Activated naive CD4-positive, alpha-beta T cell treated with anti-CD3 and anti-CD28 coated beads, Interleukin-2, amount 50 U/mL, for 24 hours (primary cell): ENCODE measurements at regions not wholly inside any gene's neighbourhood (a gene's known extent, or its start where the extent isn't known, plus 50 kb on each side); places are given as distances from the start of the nearest gene placed in this dataset.

ENCODE experiments used
- H3K27ac Mint-ChIP-seq: one replicate; pipeline ENCODE4 v1.8.0; 2021; ENCODE audit warnings: mild to moderate bottlenecking, mixed read lengths
- H3K27me3 Mint-ChIP-seq: one replicate; pipeline ENCODE4 v1.8.0; 2021; ENCODE audit warnings: mixed read lengths
- H3K36me3 Mint-ChIP-seq: one replicate; pipeline ENCODE4 v1.8.0; 2021; ENCODE audit warnings: mixed read lengths
- H3K4me1 Mint-ChIP-seq: one replicate; pipeline ENCODE4 v1.8.0; 2021; ENCODE audit warnings: mixed read lengths
- H3K4me3 Mint-ChIP-seq: one replicate; pipeline ENCODE4 v1.8.0; 2021; ENCODE audit warnings: mild to moderate bottlenecking, mixed read lengths
- H3K9me3 Mint-ChIP-seq: one replicate; pipeline ENCODE4 v1.8.0; 2021; ENCODE audit warnings: mixed read lengths

DNA sequence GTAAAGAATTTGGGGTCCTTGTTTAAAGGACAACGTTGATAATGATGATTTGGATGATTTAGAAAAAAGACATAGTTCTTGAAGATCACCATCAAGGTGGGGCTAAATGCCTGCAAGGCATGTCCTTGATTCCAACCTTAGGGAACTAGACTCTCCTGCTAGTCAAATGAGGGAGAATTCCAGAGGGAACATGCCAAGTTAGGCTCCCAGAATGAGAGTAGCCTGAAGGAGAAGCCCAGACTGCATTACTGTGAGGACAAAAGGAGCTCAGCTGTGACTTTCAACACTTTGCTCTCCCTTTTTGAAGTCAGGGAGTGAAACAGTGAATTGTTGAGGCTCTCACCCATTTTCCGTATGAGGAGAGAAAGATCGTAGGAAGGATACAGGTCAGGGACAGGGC, 95.2 kb upstream of the TBX3 start:
- Mint-ChIP-seq H3K36me3 (no peaks in the 10 kb centered on the region), H3K4me3 (no peak overlapping the region), H3K27me3 (no peaks in the 10 kb centered on the region), H3K27ac (no peak overlapping the region), H3K4me1 (no peaks in the 10 kb centered on the region), H3K9me3 (no peaks in the 10 kb centered on the region)

DNA sequence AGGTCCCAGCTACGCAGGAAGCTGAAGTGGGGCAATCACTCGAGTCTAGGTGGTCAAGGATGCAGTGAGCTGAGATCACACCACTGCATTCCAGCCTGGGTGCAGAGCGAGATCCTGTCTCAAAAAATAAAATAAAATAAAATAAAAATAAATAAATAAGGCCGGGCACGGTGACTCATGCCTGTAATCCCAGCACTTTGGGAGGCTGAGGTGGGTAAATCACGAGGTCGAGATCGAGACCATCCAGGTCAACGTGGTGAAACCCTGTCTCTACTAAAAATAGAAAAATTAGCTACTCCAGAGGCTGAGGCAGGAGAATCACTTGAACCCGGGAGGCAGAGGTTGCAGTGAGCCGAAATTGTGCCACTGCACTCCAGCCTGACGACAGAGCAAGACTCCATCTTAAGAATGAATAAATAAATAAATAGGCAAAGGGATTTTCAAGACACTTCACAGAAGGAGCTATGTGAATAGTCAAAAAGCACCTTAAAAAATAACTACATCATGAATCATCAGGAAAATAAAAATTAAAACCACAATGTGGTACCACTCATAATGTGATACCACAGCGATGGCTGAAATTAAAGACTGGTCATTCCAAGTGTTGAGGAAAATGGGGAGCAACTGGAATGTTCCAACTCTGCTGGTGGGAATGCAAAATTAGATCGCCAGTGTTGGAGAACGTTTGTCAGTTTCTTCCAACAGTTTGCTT, 92.9 kb upstream of the TBX3 start:
- H3K4me3 Mint-ChIP-seq = no peak overlapping the region
- H3K27ac Mint-ChIP-seq = no peak overlapping the region

DNA sequence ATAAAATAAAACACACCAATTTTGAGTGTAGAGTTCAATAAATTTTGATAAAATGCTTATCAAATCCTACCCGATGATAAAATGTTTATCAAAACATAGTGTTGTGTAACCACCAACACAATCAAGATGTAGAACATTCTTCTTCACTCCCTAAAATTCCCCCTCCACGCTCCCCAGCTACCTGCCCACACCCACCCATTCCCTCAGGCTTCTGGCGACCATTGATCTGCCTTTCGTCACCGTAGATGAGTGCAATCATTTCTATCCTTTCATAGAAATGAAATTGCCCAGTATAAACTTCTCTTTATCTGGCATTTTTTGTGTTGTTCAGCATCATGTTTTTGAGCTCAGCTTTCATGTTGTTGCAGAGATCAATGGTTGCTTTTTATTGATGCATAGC, 90.7 kb upstream of the TBX3 start:
- Mint-ChIP-seq H3K4me3 (no peak overlapping the region), H3K4me1 (no peaks in the 10 kb centered on the region), H3K27ac (no peak overlapping the region), H3K9me3 (no peaks in the 10 kb centered on the region), H3K27me3 (no peaks in the 10 kb centered on the region), H3K36me3 (no peaks in the 10 kb centered on the region)

More for the DNA sequence above, 92.9 kb upstream of the TBX3 start:
- Mint-ChIP-seq H3K27me3 (no peaks in the 10 kb centered on the region), H3K36me3 (no peaks in the 10 kb centered on the region), H3K4me1 (no peaks in the 10 kb centered on the region), H3K9me3 (no peaks in the 10 kb centered on the region)

DNA sequence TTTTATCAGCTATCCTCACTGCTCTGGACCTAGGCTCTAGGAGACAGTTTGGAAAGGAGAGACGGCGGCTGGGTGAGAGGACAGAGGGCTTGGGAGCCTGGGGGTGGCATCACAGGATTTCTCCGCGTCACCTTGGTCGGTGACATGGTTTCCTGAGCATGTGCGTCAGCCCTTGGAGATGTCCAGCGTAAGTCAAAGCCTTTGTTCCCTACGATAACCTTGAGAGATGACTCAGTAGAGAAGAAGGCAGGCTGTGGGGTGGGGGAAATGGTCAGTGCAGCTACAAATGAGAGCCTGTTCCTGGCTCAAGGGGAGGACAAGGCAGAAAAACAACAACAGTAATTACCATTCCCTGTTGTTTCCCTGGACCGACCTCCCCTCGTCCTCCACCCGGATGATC, 90.2 kb upstream of the TBX3 start:
- Mint-ChIP-seq H3K4me1 (no peaks in the 10 kb centered on the region), H3K27me3 (no peaks in the 10 kb centered on the region), H3K27ac (no peak overlapping the region), H3K4me3 (no peak overlapping the region), H3K36me3 (no peaks in the 10 kb centered on the region), H3K9me3 (no peaks in the 10 kb centered on the region)

DNA sequence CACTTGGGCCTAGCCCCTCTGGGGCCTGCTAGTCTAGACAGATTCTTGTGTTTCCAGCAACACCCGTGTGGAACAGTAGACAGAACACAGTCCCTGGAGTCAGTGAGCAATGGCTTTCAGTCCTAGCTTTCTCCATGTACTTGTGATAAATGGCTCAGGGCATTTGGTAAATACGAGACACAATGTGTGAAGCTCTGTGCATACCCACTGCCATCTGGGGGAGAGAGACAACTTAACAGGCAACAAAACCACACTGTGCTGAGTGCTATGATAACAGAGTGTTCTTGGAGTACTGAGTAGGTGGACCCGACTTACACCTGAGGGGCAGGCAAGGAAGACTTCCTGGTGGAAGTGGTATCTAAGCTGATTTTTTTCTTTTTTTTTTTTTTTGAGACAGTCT, 86.3 kb upstream of the TBX3 start:
- no peaks in the 10 kb centered on the region for H3K9me3 Mint-ChIP-seq
- H3K4me1 Mint-ChIP-seq = no peaks in the 10 kb centered on the region
- no peaks in the 10 kb centered on the region for H3K27me3 Mint-ChIP-seq
- no peak overlapping the region for H3K4me3 Mint-ChIP-seq
- no peaks in the 10 kb centered on the region for H3K36me3 Mint-ChIP-seq
- no peak overlapping the region for H3K27ac Mint-ChIP-seq

DNA sequence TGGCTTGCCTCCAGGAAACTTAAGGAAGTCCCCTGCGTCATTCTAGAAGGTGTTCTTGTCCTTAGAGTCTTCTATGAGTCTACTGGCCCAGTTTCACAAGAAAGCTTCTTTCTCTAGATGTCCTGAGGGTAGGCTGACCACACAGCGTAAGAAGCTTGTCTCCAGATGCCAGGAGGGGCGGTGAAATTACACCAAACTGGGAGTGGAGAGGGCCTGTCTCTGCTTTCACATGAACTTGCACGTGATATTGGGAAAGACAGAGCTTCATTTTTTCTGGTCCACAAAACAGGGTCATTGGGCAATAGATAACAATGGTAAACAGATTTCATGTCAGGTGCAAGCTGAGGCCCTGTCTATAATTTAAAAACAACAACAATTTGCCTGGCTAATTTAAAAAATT, 85.7 kb upstream of the TBX3 start:
- no peaks in the 10 kb centered on the region for H3K36me3 Mint-ChIP-seq
- H3K9me3 Mint-ChIP-seq = no peaks in the 10 kb centered on the region
- H3K4me1 Mint-ChIP-seq = no peaks in the 10 kb centered on the region
- no peaks in the 10 kb centered on the region for H3K27me3 Mint-ChIP-seq
- no peak overlapping the region for H3K4me3 Mint-ChIP-seq
- H3K27ac Mint-ChIP-seq = no peak overlapping the region

DNA sequence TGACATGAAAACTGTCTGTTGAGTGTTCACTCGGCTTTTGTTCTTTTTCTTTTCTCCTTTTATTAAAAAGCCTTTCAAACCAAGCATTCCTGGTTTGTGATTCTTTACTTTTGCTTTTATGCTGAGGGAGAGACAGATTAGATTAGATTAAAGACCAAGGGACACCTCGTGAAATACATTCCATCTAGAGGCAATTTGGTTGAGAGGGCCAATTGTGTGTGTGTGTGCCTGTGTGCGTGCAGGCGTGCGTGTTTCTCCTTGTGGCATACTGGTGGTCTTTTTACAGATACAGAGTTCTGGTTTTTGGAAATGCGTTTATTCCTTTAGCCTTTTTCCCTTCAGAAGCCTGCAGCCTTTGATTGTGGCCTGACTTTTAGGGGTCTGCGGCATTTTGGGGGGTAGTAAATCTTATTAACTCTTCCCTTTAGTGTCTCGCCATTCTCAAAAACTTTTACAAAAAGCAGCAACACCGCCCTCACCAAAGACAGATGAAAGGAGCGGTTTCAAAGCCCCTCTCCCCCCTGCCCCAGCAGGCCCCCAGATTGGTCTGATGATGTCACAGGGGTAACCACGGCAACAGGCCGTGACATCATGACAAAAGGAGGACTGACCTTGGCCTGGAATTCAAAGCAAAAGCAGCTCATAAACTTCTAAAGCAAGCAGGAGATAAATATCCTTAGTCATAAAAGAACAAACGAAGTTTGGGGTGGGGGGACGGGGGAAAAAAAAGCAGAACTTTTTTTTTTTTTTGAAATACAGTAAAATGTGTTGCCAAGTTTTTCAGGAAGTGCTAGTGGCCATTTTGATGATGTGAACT, 84.1 kb upstream of the TBX3 start:
- Mint-ChIP-seq H3K4me1 (no peaks in the 10 kb centered on the region), H3K27me3 (no peaks in the 10 kb centered on the region), H3K36me3 (no peaks in the 10 kb centered on the region), H3K4me3 (no peak overlapping the region), H3K27ac (no peak overlapping the region), H3K9me3 (no peaks in the 10 kb centered on the region)

DNA sequence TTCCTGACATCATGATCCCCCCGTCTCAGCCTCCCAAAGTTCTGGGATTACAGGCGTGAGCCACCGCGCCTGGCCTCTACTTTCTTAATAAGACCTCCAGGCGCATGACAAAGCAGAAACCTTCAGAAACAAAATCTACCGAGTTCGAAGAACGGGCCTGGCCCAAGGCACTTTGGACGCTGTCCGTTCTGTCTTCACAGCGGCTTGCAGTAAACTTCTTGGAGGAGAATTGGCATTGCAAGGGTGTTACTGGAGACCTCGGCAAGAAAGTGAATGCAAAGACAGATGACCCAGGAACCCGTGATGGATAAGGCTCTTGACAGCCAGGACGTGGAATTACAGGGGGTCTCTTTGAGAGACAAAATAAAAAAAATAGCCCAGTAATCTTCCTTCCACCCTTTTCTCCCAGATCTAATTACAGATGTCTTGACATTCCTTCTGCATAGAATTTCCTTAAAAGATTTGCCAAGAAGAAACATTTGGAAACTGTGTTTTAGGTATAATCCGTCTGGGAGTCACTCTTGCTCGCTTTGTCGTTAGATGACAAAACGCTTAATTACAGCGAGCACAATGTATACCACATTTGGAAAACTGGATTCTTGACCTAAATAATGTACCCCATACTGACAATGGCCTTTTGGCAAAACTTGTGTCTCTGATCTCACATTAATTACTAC, 83.2 kb upstream of the TBX3 start:
- H3K9me3 Mint-ChIP-seq = no peaks in the 10 kb centered on the region
- no peak overlapping the region for H3K4me3 Mint-ChIP-seq
- no peaks in the 10 kb centered on the region for H3K36me3 Mint-ChIP-seq
- no peaks in the 10 kb centered on the region for H3K4me1 Mint-ChIP-seq
- no peak overlapping the region for H3K27ac Mint-ChIP-seq
- H3K27me3 Mint-ChIP-seq = no peaks in the 10 kb centered on the region

DNA sequence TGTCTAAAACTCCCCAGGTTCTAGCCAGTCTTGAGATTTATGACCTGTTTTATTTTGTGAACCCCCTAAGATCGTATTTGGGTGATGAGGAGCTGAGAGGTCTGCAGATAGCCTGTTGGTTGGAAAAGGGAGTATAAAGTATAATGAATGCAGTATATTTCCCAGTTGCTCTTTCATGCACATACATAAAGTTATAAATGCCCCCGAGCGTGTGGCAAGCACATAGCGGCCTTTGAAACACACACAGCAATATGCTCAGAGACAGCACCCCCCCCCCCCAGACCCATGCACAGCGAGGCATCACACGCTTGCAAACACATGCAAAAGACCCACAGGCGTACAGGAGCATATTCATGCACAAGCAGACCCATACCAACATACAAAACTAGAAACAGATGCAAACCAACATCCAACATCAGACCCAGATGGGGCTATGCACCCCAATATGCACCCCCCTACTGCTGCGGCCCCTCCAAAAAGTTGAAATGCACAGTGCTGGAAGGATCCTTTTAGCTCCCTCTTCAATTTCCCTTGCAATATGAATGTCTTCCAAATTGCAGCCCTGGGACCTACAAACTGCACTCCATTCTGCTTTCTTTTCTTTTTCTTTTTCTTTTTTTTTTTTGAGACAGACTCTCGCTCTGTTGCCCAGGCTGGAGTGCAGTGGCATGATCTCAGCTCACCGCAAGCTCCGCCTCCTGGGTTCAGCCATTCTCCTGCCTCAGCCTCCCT, 82.2 kb upstream of the TBX3 start:
- Mint-ChIP-seq H3K9me3 (no peaks in the 10 kb centered on the region), H3K27ac (no peak overlapping the region), H3K4me3 (no peak overlapping the region), H3K4me1 (no peaks in the 10 kb centered on the region), H3K36me3 (no peaks in the 10 kb centered on the region), H3K27me3 (no peaks in the 10 kb centered on the region)

DNA sequence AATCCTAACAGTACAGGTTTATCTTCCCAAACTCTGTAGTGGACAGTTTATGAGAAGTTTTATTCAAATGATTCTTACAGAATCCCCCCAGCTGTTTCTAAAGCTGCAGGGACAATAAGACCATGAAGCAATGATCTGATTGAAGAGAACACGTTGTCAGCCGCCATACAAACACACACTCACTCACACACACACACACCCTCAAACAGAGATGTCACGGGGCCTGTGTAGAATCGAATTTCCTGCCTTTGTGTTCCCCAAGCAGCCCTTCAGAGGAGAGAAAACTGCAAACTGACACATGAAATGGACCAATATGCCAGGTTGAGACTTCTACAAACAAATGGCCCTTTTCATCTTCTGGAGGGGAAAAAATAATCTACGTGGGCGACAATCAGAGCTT, 80.5 kb upstream of the TBX3 start:
- Mint-ChIP-seq H3K36me3 (no peaks in the 10 kb centered on the region), H3K9me3 (no peaks in the 10 kb centered on the region), H3K4me3 (no peak overlapping the region), H3K4me1 (no peaks in the 10 kb centered on the region), H3K27me3 (no peaks in the 10 kb centered on the region), H3K27ac (no peak overlapping the region)

DNA sequence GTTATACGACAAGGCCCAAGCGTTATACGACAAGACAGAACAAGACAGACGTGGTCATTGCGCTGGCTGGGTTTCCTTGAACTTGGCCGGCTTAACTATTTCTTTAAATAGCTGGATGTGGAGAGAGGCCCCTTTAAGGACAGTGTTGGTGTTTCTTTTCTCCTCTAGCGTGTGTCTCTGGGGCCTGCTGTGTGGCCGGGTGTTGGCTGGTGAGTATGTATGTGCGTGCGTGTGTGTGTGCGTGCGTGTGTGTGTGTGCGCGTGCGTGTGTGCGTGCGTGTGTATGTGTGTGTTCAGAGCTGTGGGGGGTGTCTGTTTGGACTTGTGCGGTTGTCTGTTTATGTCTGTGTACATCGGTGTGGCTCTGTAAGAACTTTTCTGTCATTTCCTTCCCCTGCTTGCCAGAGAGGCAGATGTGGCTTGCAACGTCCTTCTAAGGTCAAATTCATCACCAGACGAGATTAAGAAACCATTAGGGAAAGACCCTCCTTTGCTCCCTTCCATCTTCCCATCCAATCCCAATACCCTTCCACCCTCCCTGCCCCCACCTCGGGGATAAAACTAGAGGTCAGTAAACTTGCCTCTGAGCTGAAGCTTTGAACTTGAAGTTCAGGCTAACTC, 78.6 kb upstream of the TBX3 start:
- H3K9me3 Mint-ChIP-seq = no peaks in the 10 kb centered on the region
- no peak overlapping the region for H3K27ac Mint-ChIP-seq
- H3K27me3 Mint-ChIP-seq = no peaks in the 10 kb centered on the region
- no peaks in the 10 kb centered on the region for H3K36me3 Mint-ChIP-seq
- no peaks in the 10 kb centered on the region for H3K4me1 Mint-ChIP-seq
- H3K4me3 Mint-ChIP-seq = no peak overlapping the region

DNA sequence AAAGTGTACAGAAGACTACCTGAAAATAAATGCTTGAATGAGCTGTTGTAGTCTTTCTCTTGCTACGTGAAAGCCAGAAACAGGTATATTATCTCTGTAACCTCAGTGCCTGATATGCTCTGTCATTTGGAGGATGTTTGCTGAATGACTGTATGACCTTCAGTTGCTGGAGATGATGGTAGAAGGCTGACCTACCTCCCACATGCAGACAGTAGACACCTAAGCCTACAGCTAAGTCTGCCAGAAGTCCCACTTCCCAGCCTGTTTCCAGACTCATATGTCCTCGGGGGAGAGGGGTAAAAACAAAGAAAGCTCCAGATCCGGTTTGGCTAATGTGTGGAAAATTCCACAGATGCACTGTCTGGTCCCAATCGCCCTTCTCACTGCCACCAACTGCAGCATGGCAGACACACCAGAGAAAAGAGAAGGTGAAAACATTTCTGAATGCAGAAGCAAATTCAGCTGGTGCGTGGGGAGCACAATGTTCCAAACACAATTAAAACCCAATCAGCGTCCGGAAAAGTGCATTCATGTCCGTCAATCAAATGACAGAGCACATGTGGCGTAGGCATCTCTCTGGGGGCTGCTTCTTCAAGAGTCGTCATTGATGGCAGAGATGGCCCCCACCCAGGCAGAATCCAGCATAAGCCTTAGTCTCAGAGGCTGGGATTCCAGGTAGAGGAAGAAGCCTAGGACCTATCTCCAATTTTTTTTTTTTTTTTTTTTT, 76.3 kb upstream of the TBX3 start:
- Mint-ChIP-seq H3K4me1 (no peaks in the 10 kb centered on the region), H3K27ac (no peak overlapping the region)

DNA sequence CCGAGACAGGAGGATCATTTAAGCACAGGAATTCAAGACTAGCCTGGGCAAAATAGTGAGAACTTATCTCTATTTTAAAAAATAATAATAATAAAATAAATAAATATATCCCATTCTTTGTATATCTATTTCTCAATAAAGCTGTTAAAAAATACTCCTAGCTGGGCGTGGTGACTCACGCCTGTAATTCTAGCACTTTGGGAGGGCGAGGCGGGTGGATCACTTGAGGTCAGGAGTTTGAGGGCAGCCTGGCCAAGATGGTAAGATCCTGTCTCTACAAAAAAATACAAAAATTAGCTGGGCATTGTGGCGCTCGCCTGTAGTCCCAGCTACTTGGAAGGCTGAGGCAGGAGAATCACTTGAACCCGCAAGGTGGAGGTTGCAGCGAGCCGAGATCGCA, 75.7 kb upstream of the TBX3 start:
- Mint-ChIP-seq H3K27ac (no peak overlapping the region), H3K4me3 (no peak overlapping the region)

More for the DNA sequence above, 76.3 kb upstream of the TBX3 start:
- Mint-ChIP-seq H3K36me3 (no peaks in the 10 kb centered on the region), H3K27me3 (no peaks in the 10 kb centered on the region), H3K9me3 (no peaks in the 10 kb centered on the region), H3K4me3 (no peak overlapping the region)

DNA sequence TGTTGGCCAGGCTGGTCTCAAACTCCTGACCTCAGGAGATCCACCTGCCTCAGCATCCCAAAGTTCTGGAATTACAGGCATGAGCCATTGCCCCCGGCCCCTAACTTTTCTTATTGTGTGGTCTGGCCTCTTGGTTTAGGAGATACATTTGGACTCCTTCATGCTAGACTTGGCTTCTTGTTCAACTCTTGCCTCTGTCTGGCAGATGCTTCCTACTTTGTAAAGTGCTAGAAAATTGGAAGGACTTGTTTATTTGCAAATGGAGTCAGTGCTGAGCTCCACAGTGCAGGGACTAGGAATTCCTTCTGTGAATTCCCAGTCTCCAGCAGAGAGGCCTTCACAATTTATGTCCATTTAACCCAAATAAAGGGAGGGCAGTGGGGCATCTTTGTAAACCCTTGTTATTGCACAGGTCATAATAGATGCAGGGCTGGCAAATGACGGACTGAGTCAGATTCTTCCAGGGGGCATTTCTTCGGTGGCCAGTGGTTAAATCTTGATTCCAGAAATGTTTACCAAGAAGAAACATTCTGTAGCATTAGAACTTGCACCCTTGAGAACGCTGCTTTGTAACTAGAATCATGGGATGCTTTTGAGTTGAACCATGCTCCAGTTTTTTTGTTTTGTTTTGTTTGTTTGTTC, 73.8 kb upstream of the TBX3 start:
- Mint-ChIP-seq H3K36me3 (no peaks in the 10 kb centered on the region), H3K4me1 (no peaks in the 10 kb centered on the region), H3K4me3 (no peak overlapping the region), H3K9me3 (no peaks in the 10 kb centered on the region), H3K27ac (no peak overlapping the region), H3K27me3 (no peaks in the 10 kb centered on the region)

More for the DNA sequence above, 75.7 kb upstream of the TBX3 start:
- Mint-ChIP-seq H3K4me1 (no peaks in the 10 kb centered on the region), H3K36me3 (no peaks in the 10 kb centered on the region), H3K27me3 (no peaks in the 10 kb centered on the region), H3K9me3 (no peaks in the 10 kb centered on the region)
